HCT116 (cell line): ENCODE measurements at regions not wholly inside any gene's neighbourhood (a gene's known extent, or its start where the extent isn't known, plus 50 kb on each side); places are given as distances from the start of the nearest gene placed in this dataset.

Source experiments
- ATAC-seq: fragments of 200-7000 bp; cut with Tn5 transposase; 2 replicates; pipeline ENCODE4 v1.9.1; 2020; ENCODE audit warnings: mild to moderate bottlenecking, moderate library complexity
- BruUV-seq: library from RNA; stranded (reverse); fragments of 400-500 nt; replicated peaks from 2 replicates; lab custom pipeline; 2021; lab: Mats Ljungman, UMichigan
- CTCF ChIA-PET: fragments of 300-600 bp; sonication (Branson Sonifier 250); formaldehyde crosslinking; loops from one replicate; lab custom pipeline; 2021; ENCODE audit warnings: antibody characterized with exemption; lab: Charles Lee
- POLR2A ChIA-PET: fragments of 300-600, 350-600 bp; sonication (Branson Sonifier 250); formaldehyde crosslinking; loops from one replicate; lab custom pipeline; 2021; ENCODE audit warnings: antibody characterized with exemption; lab: Charles Lee
- RAD21 ChIA-PET, 2 experiments: fragments of 300-600 bp; sonication (Branson Sonifier 250); formaldehyde crosslinking; loops; one replicate each; lab custom pipeline; 2023; ENCODE audit warnings: low total read pairs in 2 of 2; ENCODE audit not compliant: uncharacterized antibody in 2 of 2, unreplicated experiment in 2 of 2, low non-redundant PET in 1 of 2; lab: Charles Lee
- DNase-seq: peaks from one replicate; pipeline ENCODE4 v3.0.0-alpha.2; 2010; ENCODE audit warnings: low read depth, low spot score
- H2AFZ ChIP-seq: fragments of 200-600 bp; shearing (Covaris generic), sonication (generic); 2 replicates; pipeline ENCODE4 v1.6.1; 2017; ENCODE audit warnings: low read depth, mixed run types, mixed read lengths, antibody characterized with exemption, low read length; ENCODE audit not compliant: poor library complexity, severe bottlenecking
- H3K27ac ChIP-seq: 2 replicates; pipeline ENCODE4 v1.5.1; 2012; ENCODE audit warnings: low read depth, low read length
- H3K27me3 ChIP-seq: fragments of 200-600 bp; sonication (generic); 2 replicates; pipeline ENCODE4 v1.6.1; 2016; ENCODE audit warnings: mixed run types, low read length, mixed read lengths; ENCODE audit not compliant: insufficient read depth
- H3K36me3 ChIP-seq, 2 experiments: fragments of 200-500 bp in 1 of 2; fragments of 200-600 bp in 1 of 2; sonication (Bioruptor generic) in 1 of 2; sonication (generic) in 1 of 2; 2 replicates each; pipeline versions ENCODE4 v1.5.1 to v1.6.1; 2014 to 2016; ENCODE audit warnings: low read length in 2 of 2, inconsistent platforms in 1 of 2, mixed read lengths in 1 of 2, mixed run types in 1 of 2; ENCODE audit not compliant: insufficient read depth in 2 of 2, control insufficient read depth in 1 of 2
- H3K4me1 ChIP-seq, 2 experiments: fragments of 200-600 bp in 1 of 2; sonication (generic) in 1 of 2; 2 replicates each; pipeline versions ENCODE4 v1.5.1 to v1.6.1; 2012 to 2017; ENCODE audit warnings: low read length in 2 of 2, inconsistent platforms in 1 of 2, mild to moderate bottlenecking in 1 of 2, mixed read lengths in 1 of 2, mixed run types in 1 of 2, moderate library complexity in 1 of 2; ENCODE audit not compliant: insufficient read depth in 2 of 2, control insufficient read depth in 1 of 2
- H3K4me2 ChIP-seq: fragments of 200-600 bp; sonication (generic); 2 replicates; pipeline ENCODE4 v1.6.1; 2017; ENCODE audit warnings: mixed run types, low read length, mixed read lengths
- H3K4me3 ChIP-seq, 2 experiments: fragments of 200-600 bp in 1 of 2; sonication (generic) in 1 of 2; replicated peaks in 1 of 2; 2 replicates each; pipeline ENCODE4 v1.5.1; 2011 to 2016; ENCODE audit warnings: low read length in 2 of 2, control low read depth in 1 of 2, low read depth in 1 of 2, mild to moderate bottlenecking in 1 of 2, mixed read lengths in 1 of 2, mixed run types in 1 of 2
- H3K79me2 ChIP-seq: fragments of 200-600 bp; sonication (generic); 2 replicates; pipeline ENCODE4 v1.6.1; 2017; ENCODE audit warnings: mild to moderate bottlenecking, mixed run types, low read length, moderate library complexity, mixed read lengths; ENCODE audit not compliant: insufficient read depth
- H3K9ac ChIP-seq: fragments of 200-600 bp; sonication (generic); 2 replicates; pipeline ENCODE4 v1.6.1; 2016; ENCODE audit warnings: low read length, mixed read lengths
- H3K9me2 ChIP-seq: fragments of 200-600 bp; sonication (generic), shearing (Covaris generic); 2 replicates; pipeline ENCODE4 v1.6.1; 2017; ENCODE audit warnings: mixed run types, mild to moderate bottlenecking, moderate library complexity; ENCODE audit not compliant: insufficient read depth
- H3K9me3 ChIP-seq, 2 experiments: fragments of 200-500 bp in 1 of 2; fragments of 200-600 bp in 1 of 2; sonication (Bioruptor generic) in 1 of 2; sonication (generic) in 1 of 2; 2 replicates each; pipeline ENCODE4 v1.6.1; 2014 to 2017; ENCODE audit warnings: low read length in 2 of 2, mixed read lengths in 2 of 2, inconsistent platforms in 1 of 2, low read depth in 1 of 2, mild to moderate bottlenecking in 1 of 2, mixed run types in 1 of 2, moderate library complexity in 1 of 2; ENCODE audit not compliant: control insufficient read depth in 1 of 2, insufficient read depth in 1 of 2
- H4K20me1 ChIP-seq: fragments of 200-600 bp; sonication (generic), shearing (Covaris generic); 2 replicates; pipeline ENCODE4 v1.6.1; 2017; ENCODE audit warnings: mixed run types, mild to moderate bottlenecking, moderate library complexity; ENCODE audit not compliant: insufficient read depth
- CTCF ChIP-seq, 3 experiments: fragments of 200-600 bp in 1 of 3; sonication (generic) in 1 of 3; IDR thresholded peaks in 2 of 3; conservative IDR thresholded peaks in 1 of 3; 2 replicates each; pipeline ENCODE4 v1.5.1; 2012 to 2017; ENCODE audit warnings: low read depth in 2 of 3, low read length in 2 of 3, antibody characterized with exemption in 1 of 3, borderline replicate concordance in 1 of 3, control low read depth in 1 of 3, mild to moderate bottlenecking in 1 of 3, mixed read lengths in 1 of 3, mixed run types in 1 of 3, moderate library complexity in 1 of 3; ENCODE audit not compliant: insufficient read depth in 1 of 3
- FOSL1 ChIP-seq: IDR thresholded peaks from 2 replicates; pipeline ENCODE4 v1.6.1; 2012; ENCODE audit warnings: low read depth
- RAD21 ChIP-seq: IDR thresholded peaks from 2 replicates; pipeline ENCODE4 v1.6.1; 2012; ENCODE audit warnings: low read depth, mild to moderate bottlenecking
- ZBTB33 ChIP-seq: IDR thresholded peaks from 2 replicates; pipeline ENCODE4 v1.6.1; 2011; ENCODE audit warnings: mild to moderate bottlenecking, low read length, moderate library complexity; ENCODE audit not compliant: insufficient replicate concordance; ENCODE audit errors: extremely low read depth
- ZNF274 ChIP-seq: fragments of 200-500 bp; sonication (Bioruptor generic); IDR thresholded peaks from 2 replicates; pipeline ENCODE4 v1.6.1; 2014; ENCODE audit warnings: mild to moderate bottlenecking, low read depth, low read length, inconsistent platforms
- intact Hi-C: fragments of 100-400 bp; cut with micrococcal nuclease; formaldehyde crosslinking; loops from 2 replicates; pipeline ENCODE4 v1.10.0; 2022

- ChIA-PET CTCF (no interaction called here), POLR2A (no interaction called here)
- no peak for DNase-seq
- BruUV-seq = no TSS peak
- no peaks in the 10 kb centered on the region for H3K36me3 ChIP-seq
- no peak overlapping the region for H3K4me2 ChIP-seq
- H3K79me2 ChIP-seq = no peaks in the 10 kb centered on the region
- no peaks in the 10 kb centered on the region for H3K27me3 ChIP-seq
- ATAC-seq = no peak
- H4K20me1 ChIP-seq = no peaks in the 10 kb centered on the region
- H3K9me3 ChIP-seq = no peaks in the 10 kb centered on the region
- no peak overlapping the region for H2AFZ ChIP-seq
- H3K4me3 ChIP-seq = no peak overlapping the region
- no peak overlapping the region for H3K27ac ChIP-seq
- TF ChIP-seq RAD21 (no peak), CTCF (IDR thresholded peaks at IDR 0.05 in 2 of 3, conservative IDR thresholded peaks at IDR 0.05 in 1 of 3; ENCODE audit: borderline replicate concordance in 1 of 3, insufficient read depth in 1 of 3, low read depth in 2 of 3, low read length in 2 of 3) (no peak), FOSL1 (no peak), ZNF274 (no peak), ZBTB33 (no peak)
- TF ChIP-seq, all 23 proteins: peak for 0
- H3K9ac ChIP-seq = no peak overlapping the region
- no peaks in the 10 kb centered on the region for H3K9me2 ChIP-seq
- RAD21 ChIA-PET = no interaction called here
- intact Hi-C loops = no loop called here
- H3K4me1 ChIP-seq = no peaks in the 10 kb centered on the region
These were observed 1346.4 kb upstream of the CDH2 start for GRCh38 chr18:29523371-29523770.
